Stomach (tissue), 4 donors: ENCODE measurements at regions not wholly inside any gene's neighbourhood (a gene's known extent, or its start where the extent isn't known, plus 50 kb on each side); places are given as distances from the start of the nearest gene placed in this dataset.
"Not testable (repeated sequence)": the region's sequence is repeated elsewhere in the genome, so short reads cannot be mapped to it uniquely, and the experiment has no call there.

Experiments
- EP300 ChIP-seq: sonication (generic); formaldehyde crosslinking; IDR thresholded peaks from one replicate; pipeline ENCODE4 v1.6.1; 2017; ENCODE audit warnings: antibody characterized with exemption
- POLR2AphosphoS5 ChIP-seq, 3 donors: sonication (generic); formaldehyde crosslinking; IDR thresholded peaks; one replicate each; pipeline ENCODE4 v1.6.1; 2016; ENCODE audit warnings: antibody characterized with exemption in 3 of 3

- TF ChIP-seq EP300; POLR2AphosphoS5 (IDR thresholded peaks at IDR 0.05): not testable (repeated sequence)
Measured at GRCh38 chr9:63385479-63385878, 1899.5 kb downstream of the FOXD4L5 start.
